Ramos (cell line): ENCODE measurements at regions not wholly inside any gene's neighbourhood (a gene's known extent, or its start where the extent isn't known, plus 50 kb on each side); places are given as distances from the start of the nearest gene placed in this dataset.
"Not testable (repeated sequence)": the region's sequence is repeated elsewhere in the genome, so short reads cannot be mapped to it uniquely, and the experiment has no call there.

Source experiments
- in situ Hi-C: fragments of 300-500 bp; cut with MboI; formaldehyde crosslinking; loops from one replicate; pipeline ENCODE4 v1.14.3; 2022; ENCODE audit warnings: low sequenced_read_pairs; ENCODE audit not compliant: unreplicated experiment

- in situ Hi-C loops: no loop called here
These were observed 101.0 kb upstream of the ZNF236 start for GRCh38 chr18:76721207-76721996.

- in situ Hi-C loops: no loop called here
These were observed 101.7 kb upstream of the ZNF236 start for GRCh38 chr18:76720683-76721082.

GRCh38 chr18:76715012-76715610 lies 107.2 kb upstream of the ZNF236 start:
- in situ Hi-C loops: no loop called here

GRCh38 chr18:76713432-76713831 lies 108.9 kb upstream of the ZNF236 start:
- in situ Hi-C loops: no loop called here

GRCh38 chr18:76712511-76713140 lies 109.7 kb upstream of the ZNF236 start:
- in situ Hi-C loops: no loop called here

- in situ Hi-C loops: no loop called here
These were observed 111.5 kb upstream of the ZNF236 start for GRCh38 chr18:76710646-76711520.

GRCh38 chr18:76709659-76710645 lies 112.4 kb upstream of the ZNF236 start:
- in situ Hi-C loops: no loop called here

GRCh38 chr18:76708722-76709353 lies 113.5 kb upstream of the ZNF236 start:
- in situ Hi-C loops: no loop called here

- in situ Hi-C loops: no loop called here
These were observed 114.2 kb upstream of the ZNF236 start for GRCh38 chr18:76708071-76708721.

GRCh38 chr18:76707534-76707933 lies 114.8 kb upstream of the ZNF236 start:
- in situ Hi-C loops: no loop called here

- in situ Hi-C loops: not testable (repeated sequence)
These were observed 117.8 kb upstream of the ZNF236 start for GRCh38 chr18:76704589-76704988.

- in situ Hi-C loops: loop anchor here (25.0 kb wide), 1 partner anchor 313 kb away; no protein-coding TSS in a partner anchor
These were observed 122.4 kb upstream of the ZNF236 start for GRCh38 chr18:76699923-76700322.

- in situ Hi-C loops: loop anchor here (25.0 kb wide), 1 partner anchor 310 kb away; no protein-coding TSS in a partner anchor
These were observed 124.9 kb upstream of the ZNF236 start for GRCh38 chr18:76697441-76697901.

- in situ Hi-C loops: loop anchor here (25.0 kb wide), 1 partner anchor 304 kb away; no protein-coding TSS in a partner anchor
These were observed 130.6 kb upstream of the ZNF236 start for GRCh38 chr18:76691800-76692199.

GRCh38 chr18:76689646-76690264 lies 132.6 kb upstream of the ZNF236 start:
- in situ Hi-C loops: loop anchor here (25.0 kb wide), 1 partner anchor 302 kb away; no protein-coding TSS in a partner anchor

- in situ Hi-C loops: loop anchor here (25.0 kb wide), 1 partner anchor 302 kb away; no protein-coding TSS in a partner anchor
These were observed 133.5 kb upstream of the ZNF236 start for GRCh38 chr18:76688724-76689472.
